Fibroblast of mammary gland (primary cell): ENCODE measurements at regions not wholly inside any gene's neighbourhood (a gene's known extent, or its start where the extent isn't known, plus 50 kb on each side); places are given as distances from the start of the nearest gene placed in this dataset.
"Not testable (repeated sequence)": the region's sequence is repeated elsewhere in the genome, so short reads cannot be mapped to it uniquely, and the experiment has no call there.

ENCODE experiments used
- DNase-seq: peaks from one replicate; pipeline ENCODE4 v3.0.0-alpha.2; 2010; ENCODE audit warnings: low read depth
- H3K4me3 ChIP-seq: 2 replicates; pipeline ENCODE4 v1.5.1; 2011; ENCODE audit warnings: low read depth, mild to moderate bottlenecking, low read length, moderate library complexity; ENCODE audit not compliant: control insufficient read depth
- CTCF ChIP-seq: conservative IDR thresholded peaks from 2 replicates; pipeline ENCODE4 v1.5.1; 2011; ENCODE audit warnings: low read depth, low read length, inconsistent platforms; ENCODE audit not compliant: control insufficient read depth, insufficient read depth

GRCh38 chr6:121666814-121667213, 231.4 kb downstream of the GJA1 start:
- TF ChIP-seq CTCF = no peak
- peak; percentile 91 for DNase-seq
- H3K4me3 ChIP-seq = no peak overlapping the region

GRCh38 chr6:121668259-121668658, 232.8 kb downstream of the GJA1 start:
- H3K4me3 ChIP-seq = no peak overlapping the region
- peak; percentile 57 for DNase-seq
- no peak for TF ChIP-seq CTCF

GRCh38 chr6:121670511-121670910, 235.1 kb downstream of the GJA1 start:
- H3K4me3 ChIP-seq = no peak overlapping the region
- TF ChIP-seq CTCF = no peak
- DNase-seq = peak; percentile 53

- DNase-seq = no peak
- no peak for TF ChIP-seq CTCF
- no peak overlapping the region for H3K4me3 ChIP-seq
Measured at GRCh38 chr6:121677571-121677970, 242.1 kb downstream of the GJA1 start.

GRCh38 chr6:121678245-121678644, 242.8 kb downstream of the GJA1 start:
- TF ChIP-seq CTCF = no peak
- H3K4me3 ChIP-seq = no peak overlapping the region
- DNase-seq = no peak

- no peak for TF ChIP-seq CTCF
- no peak overlapping the region for H3K4me3 ChIP-seq
- DNase-seq = no peak
Measured at GRCh38 chr6:121680058-121680457, 244.6 kb downstream of the GJA1 start.

GRCh38 chr6:121682666-121683065, 247.2 kb downstream of the GJA1 start:
- no peak for TF ChIP-seq CTCF
- no peak for DNase-seq
- no peak overlapping the region for H3K4me3 ChIP-seq

- H3K4me3 ChIP-seq, DNase-seq: not testable (repeated sequence)
Measured at GRCh38 chr6:121685806-121686205, 250.4 kb downstream of the GJA1 start.
